ENCODE measurements at regions not wholly inside any gene's neighbourhood (a gene's known extent, or its start where the extent isn't known, plus 50 kb on each side); places are given as distances from the start of the nearest gene placed in this dataset.
"Not testable (repeated sequence)": the region's sequence is repeated elsewhere in the genome, so short reads cannot be mapped to it uniquely, and the experiment has no call there.

DNA sequence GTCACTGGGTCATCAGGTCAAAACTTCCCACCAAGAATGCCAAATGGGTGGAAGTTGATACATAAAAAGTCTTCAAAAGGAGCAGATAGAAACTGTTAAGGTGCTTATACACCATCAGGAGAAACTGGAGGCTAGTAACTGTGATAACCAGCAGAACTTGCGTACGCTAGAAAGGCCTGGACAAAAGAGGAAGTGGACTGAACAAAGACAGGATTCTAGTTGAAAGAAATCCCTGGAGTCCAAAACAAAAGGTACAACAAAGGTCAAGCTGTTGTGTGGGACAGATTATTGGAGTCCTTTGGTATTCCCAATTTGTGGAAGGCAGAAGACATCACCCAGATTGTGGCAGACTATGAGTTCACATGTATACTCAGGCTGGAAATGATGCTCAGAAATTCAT is 215.8 kb upstream of the PBX1 start:
- no peak for DNase-seq

GRCh38 chr1:164347980-164348379 is 211.0 kb upstream of the PBX1 start:
- DNase-seq, result no peak

DNA sequence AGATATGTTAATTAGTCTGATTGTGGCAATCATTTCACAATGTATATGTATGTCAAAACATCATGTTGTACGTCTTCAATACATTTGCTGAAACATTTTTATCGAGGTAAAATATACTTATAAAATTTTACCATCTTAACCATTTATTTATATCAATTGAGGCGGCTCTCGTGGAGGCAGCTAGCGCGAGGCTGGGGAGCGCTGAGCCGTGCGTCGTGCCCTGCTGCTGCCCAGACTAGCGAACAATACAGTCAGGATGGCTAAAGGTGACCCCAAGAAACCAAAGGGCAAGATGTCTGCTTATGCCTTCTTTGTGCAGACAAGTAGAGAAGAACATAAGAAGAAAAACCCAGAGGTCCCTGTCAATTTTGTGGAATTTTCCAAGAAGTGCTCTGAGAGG is 202.5 kb upstream of the PBX1 start:
- DNase-seq, result no peak

DNA sequence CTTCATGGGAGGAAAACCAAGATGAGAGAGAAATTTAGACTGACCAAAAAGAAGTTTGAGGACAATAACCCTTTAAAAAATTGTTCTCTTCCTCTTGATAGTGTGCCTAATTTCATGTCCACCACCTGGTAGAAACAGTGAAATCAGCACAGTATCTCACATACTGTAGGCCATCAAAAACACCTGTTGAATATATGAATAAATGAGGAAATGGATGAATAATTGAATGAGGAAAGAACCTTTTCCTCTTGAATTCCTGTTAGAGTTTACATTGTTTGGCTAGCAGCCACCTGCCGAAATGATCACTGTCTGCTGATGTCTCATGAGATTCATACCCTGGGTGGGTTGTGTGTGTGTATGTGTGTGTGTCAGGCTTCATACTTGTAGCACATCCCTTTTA is 198.7 kb upstream of the PBX1 start:
- no peak for DNase-seq

GRCh38 chr1:164361927-164362326 is 197.1 kb upstream of the PBX1 start:
- DNase-seq, result no peak

GRCh38 chr1:164363980-164364379 is 195.0 kb upstream of the PBX1 start:
- DNase-seq, result no peak

DNA sequence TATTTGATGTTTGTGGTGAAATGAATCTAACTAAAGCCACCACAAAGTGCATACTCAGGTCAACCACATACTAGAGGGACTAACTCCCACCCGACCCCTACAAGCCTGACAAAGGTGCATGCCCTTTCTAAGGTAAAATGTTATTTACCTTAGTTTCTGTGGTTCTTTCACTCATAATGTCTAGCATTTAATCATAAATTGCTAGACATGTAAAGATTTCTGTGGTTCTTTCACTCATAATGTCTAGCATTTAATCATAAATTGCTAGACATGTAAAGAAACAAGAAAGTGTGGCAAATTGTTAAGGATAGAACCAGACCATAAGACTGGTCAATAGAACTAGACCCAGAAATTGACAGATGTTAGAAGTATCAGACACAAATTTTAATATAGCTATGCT is 193.0 kb upstream of the PBX1 start:
- DNase-seq, result no peak

GRCh38 chr1:164369698-164370365 is 189.2 kb upstream of the PBX1 start:
- no peak for DNase-seq

DNA sequence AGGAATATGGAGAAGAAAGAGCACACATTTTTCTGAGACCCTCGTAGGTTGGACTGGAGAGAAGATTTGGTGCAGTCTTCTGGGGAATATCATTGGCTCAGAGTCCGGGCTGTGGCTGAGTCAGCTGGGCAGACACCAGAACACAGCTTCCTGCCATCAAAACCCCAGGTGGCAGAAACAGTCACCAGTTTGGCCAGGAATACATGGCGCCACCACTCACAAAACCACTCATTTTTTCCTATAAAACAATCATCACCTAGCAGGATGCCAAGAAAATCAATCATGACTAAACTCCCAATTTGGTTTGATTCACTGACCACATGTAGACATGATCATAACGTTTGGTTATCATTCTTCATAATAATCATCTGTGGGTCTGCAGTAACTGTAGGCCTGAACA is 178.1 kb upstream of the PBX1 start:
- DNase-seq, result no peak

GRCh38 chr1:164382384-164382783 is 176.6 kb upstream of the PBX1 start:
- no peak for DNase-seq

DNA sequence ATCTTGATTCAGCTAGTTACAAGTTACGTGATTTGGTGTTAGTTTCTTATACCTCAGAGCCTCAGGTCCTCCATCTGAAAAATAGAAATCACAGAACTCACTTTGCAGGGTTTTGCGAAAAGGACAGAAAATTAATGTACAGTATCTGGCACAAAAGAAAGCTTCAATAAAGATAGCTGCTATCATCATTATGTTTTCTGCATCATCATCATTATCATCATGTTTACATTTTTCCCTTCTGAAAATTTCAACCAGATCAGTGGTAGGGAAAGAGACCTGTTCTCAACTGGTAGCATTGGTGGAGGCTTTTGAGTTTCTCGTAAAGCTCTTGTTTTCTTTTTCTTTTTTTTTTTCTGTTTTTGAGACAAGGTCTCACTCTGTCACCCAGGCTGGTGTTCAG is 174.7 kb upstream of the PBX1 start:
- no peak for DNase-seq

DNA sequence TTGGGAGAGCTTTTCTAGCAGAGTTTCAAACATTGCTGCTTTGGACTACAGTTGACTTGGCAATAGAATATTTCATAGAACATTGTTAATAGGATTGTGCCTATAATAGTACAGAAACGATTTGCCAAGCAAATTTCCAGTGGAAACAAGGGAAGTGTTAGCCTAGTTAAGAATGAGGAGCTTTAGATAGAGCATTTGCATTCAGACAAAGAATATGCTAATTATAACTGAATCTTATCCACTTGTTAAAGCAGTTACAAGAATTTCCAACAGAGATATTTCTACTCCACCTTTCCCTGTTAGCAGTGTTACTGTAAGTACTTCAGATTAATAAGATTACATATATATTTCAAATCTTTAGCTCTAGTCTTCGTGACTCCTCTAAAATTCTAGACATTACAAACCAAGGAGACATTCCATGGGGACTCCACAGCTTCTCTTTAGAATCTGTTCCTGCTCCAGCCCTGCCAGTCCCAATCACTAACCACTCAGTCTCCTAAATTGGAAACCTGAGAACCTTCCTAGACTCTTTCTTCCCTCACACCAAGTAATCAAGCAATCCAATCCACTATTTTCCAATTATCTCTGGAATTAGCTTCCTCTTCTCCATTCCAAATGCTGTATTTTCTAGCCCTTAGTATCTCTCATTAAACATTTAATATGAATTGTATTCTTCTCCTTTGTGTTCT is 141.8 kb upstream of the PBX1 start:
- no peak for DNase-seq

GRCh38 chr1:164423136-164423535 is 135.8 kb upstream of the PBX1 start:
- DNase-seq, result no peak

DNA sequence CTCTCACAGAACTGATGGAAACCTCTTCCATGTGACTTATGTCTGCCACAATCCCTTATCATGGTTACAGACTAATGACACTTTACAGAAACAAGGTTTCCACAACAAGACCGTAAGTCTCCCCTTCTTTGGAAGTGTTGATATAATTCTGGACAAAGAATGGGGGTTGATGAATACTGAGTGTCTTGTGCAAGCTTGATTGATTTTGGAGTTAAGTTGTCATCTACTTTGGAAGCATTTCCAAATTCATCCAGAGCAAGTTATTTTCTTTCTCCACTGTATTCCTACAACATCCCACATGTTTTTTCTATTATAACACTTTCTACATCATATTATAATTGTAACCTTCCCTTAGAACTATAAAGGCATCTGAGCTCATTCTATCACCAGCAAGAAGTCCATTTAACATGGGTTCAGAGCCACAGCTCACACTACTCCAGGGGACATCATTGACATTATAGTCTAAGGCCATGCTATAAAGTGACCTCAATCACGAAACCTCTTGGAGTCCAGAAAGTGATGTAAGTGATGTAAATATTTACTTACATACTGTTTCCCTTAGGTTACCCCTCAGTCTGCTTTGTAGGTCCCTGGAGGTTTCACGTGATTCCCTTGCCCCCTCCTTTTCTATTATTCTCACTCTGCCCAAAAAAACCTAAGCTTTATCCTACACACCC is 125.7 kb upstream of the PBX1 start:
- DNase-seq, result no peak

- no peak for DNase-seq
Measured at GRCh38 chr1:164433818-164434170, 125.2 kb upstream of the PBX1 start.

DNA sequence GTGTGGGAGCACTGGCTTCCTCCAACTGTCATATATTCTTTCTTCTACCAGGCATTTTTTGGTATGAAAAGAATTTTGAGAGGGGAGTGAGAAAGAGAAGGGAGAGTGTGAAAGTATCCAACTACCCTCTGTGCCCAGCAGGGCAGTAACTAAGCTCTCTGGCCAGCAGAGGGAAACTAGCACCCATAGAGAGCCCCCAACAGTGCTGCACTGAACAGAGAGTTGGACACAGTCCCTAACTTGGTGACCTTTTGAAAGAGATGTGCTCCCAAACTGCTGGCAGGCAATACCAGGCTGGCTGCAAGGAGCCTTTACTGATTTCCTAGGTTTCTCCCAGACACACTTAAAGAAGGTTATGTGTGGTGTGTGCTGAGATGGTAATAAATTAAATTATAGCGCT is 118.8 kb upstream of the PBX1 start:
- DNase-seq, result no peak

- no peak for DNase-seq
Measured at GRCh38 chr1:164443166-164443565, 115.8 kb upstream of the PBX1 start.

DNA sequence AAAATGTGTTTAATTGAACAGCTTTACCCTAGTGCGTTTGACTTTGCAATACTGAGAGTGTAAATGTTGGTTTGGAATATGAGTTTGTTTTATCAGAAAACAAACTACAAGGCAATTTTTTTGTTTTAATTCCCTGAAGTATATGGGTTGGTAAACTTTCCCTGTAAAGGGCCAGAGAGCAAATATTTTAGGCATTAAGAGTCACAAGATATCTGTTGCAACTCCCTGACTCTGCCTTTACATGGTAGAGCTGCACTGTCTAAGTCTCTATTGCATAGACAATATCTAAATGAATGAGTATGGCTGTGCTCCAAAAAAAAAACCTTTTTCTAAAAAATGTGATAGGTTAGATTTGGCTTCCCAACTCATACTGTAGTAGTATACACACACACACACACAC is 115.1 kb upstream of the PBX1 start:
- DNase-seq, result no peak

- no peak for DNase-seq
Measured at GRCh38 chr1:164446020-164446419, 113.0 kb upstream of the PBX1 start.

DNA sequence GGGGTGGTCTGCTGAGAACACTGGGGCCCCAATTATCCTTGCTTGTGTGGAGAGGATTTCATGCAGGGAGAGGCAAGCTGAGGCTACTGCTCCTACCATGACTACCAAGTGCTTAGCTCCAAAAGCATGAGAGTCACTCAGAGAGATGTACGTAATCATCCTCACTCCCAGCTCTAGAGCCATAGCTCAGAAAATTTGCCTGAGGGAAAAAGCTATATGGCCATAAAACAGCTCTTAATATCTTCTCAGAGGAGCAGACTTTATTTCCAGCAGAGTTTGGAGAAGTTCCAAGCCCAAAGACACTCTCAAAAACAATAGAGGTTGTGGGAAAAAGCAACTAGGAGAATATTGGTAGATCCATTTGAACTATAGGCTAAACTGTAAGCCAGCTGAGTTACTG is 106.4 kb upstream of the PBX1 start:
- DNase-seq, result no peak

GRCh38 chr1:164456272-164456671 is 102.7 kb upstream of the PBX1 start:
- no peak for DNase-seq

- DNase-seq, result not testable (repeated sequence)
Measured at GRCh38 chr1:164459176-164459575, 99.8 kb upstream of the PBX1 start.

- DNase-seq, result no peak
Measured at GRCh38 chr1:164466001-164466421, 93.0 kb upstream of the PBX1 start.

DNA sequence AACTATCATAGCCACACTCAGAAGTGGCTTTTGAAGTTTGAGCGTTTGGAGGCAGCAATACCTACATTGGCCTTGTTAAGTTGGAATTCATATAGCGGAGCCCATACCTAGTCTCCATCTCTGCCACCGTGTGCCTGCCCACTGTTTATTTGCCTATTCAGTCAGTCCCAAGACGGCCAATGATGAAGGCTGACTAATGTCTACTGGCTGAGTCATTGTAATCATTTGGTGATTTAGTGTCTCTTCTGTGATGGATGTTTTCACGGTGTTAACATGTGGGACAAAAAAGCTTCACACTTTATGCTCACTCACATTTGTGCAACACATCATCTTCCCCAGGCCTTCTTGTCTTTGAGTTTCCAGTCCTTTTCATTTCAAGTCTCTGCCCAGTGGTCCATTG is 92.6 kb upstream of the PBX1 start:
- no peak for DNase-seq

- no peak for DNase-seq
Measured at GRCh38 chr1:164470996-164471395, 88.0 kb upstream of the PBX1 start.
